NCI-H1092 treated with DMSO at 0.1 percent for 48 hours (cell line): ENCODE measurements at regions not wholly inside any gene's neighbourhood (a gene's known extent, or its start where the extent isn't known, plus 50 kb on each side); places are given as distances from the start of the nearest gene placed in this dataset.
"Not testable (repeated sequence)": the region's sequence is repeated elsewhere in the genome, so short reads cannot be mapped to it uniquely, and the experiment has no call there.

ENCODE experiments used
- DNase-seq: peaks from one replicate; lab custom pipeline; 2025; lab: John Stamatoyannopoulos, UW

- no peak for DNase-seq
These were observed 329.0 kb downstream of the ICE1 start for GRCh38 chr5:5751498-5751897.

GRCh38 chr5:5741418-5741817, 318.9 kb downstream of the ICE1 start:
- no peak for DNase-seq

- DNase-seq, result no peak
These were observed 317.0 kb downstream of the ICE1 start for GRCh38 chr5:5739490-5739945.

- DNase-seq, result no peak
These were observed 316.5 kb downstream of the ICE1 start for GRCh38 chr5:5738797-5739489.

- DNase-seq, result no peak
These were observed 313.5 kb downstream of the ICE1 start for GRCh38 chr5:5736007-5736406.

GRCh38 chr5:5733058-5733457, 310.6 kb downstream of the ICE1 start:
- DNase-seq, result not testable (repeated sequence)

GRCh38 chr5:5726401-5726800, 303.9 kb downstream of the ICE1 start:
- no peak for DNase-seq

- DNase-seq, result no peak
These were observed 299.4 kb downstream of the ICE1 start for GRCh38 chr5:5721881-5722280.

GRCh38 chr5:5719292-5719691, 296.8 kb downstream of the ICE1 start:
- peak; percentile 56 for DNase-seq

- DNase-seq, result no peak
These were observed 294.2 kb downstream of the ICE1 start for GRCh38 chr5:5716665-5717064.

- no peak for DNase-seq
These were observed 289.1 kb downstream of the ICE1 start for GRCh38 chr5:5711592-5711991.

GRCh38 chr5:5711112-5711511, 288.6 kb downstream of the ICE1 start:
- peak; percentile 22 for DNase-seq

- DNase-seq, result peak; percentile 27
These were observed 288.0 kb downstream of the ICE1 start for GRCh38 chr5:5710471-5710870.

GRCh38 chr5:5708367-5708919, 286.0 kb downstream of the ICE1 start:
- DNase-seq, result no peak

- DNase-seq, result no peak
These were observed 282.5 kb downstream of the ICE1 start for GRCh38 chr5:5705010-5705409.

GRCh38 chr5:5704352-5704751, 281.9 kb downstream of the ICE1 start:
- no peak for DNase-seq

- DNase-seq, result no peak
These were observed 280.5 kb downstream of the ICE1 start for GRCh38 chr5:5702934-5703333.

GRCh38 chr5:5700549-5700948, 278.1 kb downstream of the ICE1 start:
- DNase-seq, result no peak

GRCh38 chr5:5699062-5699461, 276.6 kb downstream of the ICE1 start:
- DNase-seq, result no peak

- no peak for DNase-seq
These were observed 272.8 kb downstream of the ICE1 start for GRCh38 chr5:5695266-5695665.

- no peak for DNase-seq
These were observed 266.4 kb downstream of the ICE1 start for GRCh38 chr5:5688925-5689310.

- DNase-seq, result no peak
These were observed 265.9 kb downstream of the ICE1 start for GRCh38 chr5:5688194-5688924.

- DNase-seq, result no peak
These were observed 264.6 kb downstream of the ICE1 start for GRCh38 chr5:5687113-5687512.
